WERI-Rb-1 (cell line): ENCODE measurements at regions not wholly inside any gene's neighbourhood (a gene's known extent, or its start where the extent isn't known, plus 50 kb on each side); places are given as distances from the start of the nearest gene placed in this dataset.
A peak's percentile ranks its signal among the peaks of the same experiment; 100 is the strongest.
"Not testable (repeated sequence)": the region's sequence is repeated elsewhere in the genome, so short reads cannot be mapped to it uniquely, and the experiment has no call there.

Experiments
- DNase-seq: peaks from one replicate; pipeline ENCODE4 v3.0.0-alpha.2; 2020
- H3K27ac ChIP-seq: fragments of 250-450 bp; sonication (Bioruptor Pico); 2 replicates; pipeline ENCODE4 v1.5.1; 2020; ENCODE audit warnings: mild to moderate bottlenecking, moderate library complexity
- H3K27me3 ChIP-seq: fragments of 250-450 bp; sonication (Bioruptor Pico); 2 replicates; pipeline ENCODE4 v1.5.1; 2021; ENCODE audit warnings: mild to moderate bottlenecking, low read depth, moderate library complexity; ENCODE audit not compliant: insufficient read depth, severe bottlenecking
- H3K36me3 ChIP-seq: fragments of 250-450 bp; sonication (Bioruptor Pico); 2 replicates; pipeline ENCODE4 v1.5.1; 2020; ENCODE audit warnings: mild to moderate bottlenecking, moderate library complexity
- H3K4me3 ChIP-seq: 2 replicates; pipeline ENCODE4 v1.5.1; 2011; ENCODE audit warnings: low read depth, mild to moderate bottlenecking, control low read depth, low read length
- H3K9me3 ChIP-seq: fragments of 250-450 bp; sonication (Bioruptor Pico); 2 replicates; pipeline ENCODE4 v1.5.1; 2021; ENCODE audit warnings: mild to moderate bottlenecking, moderate library complexity; ENCODE audit not compliant: severe bottlenecking
- TF ChIP-seq, protein P1 (sequence below): IDR thresholded peaks from 2 replicates; pipeline ENCODE4 v1.5.1; 2011; ENCODE audit warnings: low read depth, mild to moderate bottlenecking, control low read depth, inconsistent platforms, low read length

DNA sequence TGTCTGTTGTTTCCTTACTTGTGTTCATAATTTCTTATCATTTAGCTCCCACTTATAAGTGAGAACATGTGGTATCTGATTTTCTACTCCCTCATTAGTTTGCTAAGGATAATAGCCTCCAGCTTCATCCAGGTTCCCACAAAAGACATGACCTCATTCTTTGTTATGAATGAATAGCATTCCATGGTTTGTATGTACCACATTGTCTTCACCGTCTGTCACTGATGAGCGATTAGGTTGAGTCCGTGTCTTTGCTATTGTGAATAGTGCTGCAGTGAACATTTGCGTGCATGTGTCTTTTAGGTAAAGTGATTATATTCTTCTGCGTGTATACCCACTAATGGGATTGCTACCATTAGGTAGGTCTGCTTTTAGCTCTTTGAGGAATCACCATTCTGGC lies 624.3 kb upstream of the EPHA5 start:
- Histone ChIP-seq H3K36me3 (no peaks in the 10 kb centered on the region), H3K9me3 (no peaks in the 10 kb centered on the region), H3K27me3 (no peaks in the 10 kb centered on the region), H3K27ac (no peak overlapping the region), H3K4me3 (no peak overlapping the region)
- no peak for DNase-seq
- TF ChIP-seq, protein P1, sequence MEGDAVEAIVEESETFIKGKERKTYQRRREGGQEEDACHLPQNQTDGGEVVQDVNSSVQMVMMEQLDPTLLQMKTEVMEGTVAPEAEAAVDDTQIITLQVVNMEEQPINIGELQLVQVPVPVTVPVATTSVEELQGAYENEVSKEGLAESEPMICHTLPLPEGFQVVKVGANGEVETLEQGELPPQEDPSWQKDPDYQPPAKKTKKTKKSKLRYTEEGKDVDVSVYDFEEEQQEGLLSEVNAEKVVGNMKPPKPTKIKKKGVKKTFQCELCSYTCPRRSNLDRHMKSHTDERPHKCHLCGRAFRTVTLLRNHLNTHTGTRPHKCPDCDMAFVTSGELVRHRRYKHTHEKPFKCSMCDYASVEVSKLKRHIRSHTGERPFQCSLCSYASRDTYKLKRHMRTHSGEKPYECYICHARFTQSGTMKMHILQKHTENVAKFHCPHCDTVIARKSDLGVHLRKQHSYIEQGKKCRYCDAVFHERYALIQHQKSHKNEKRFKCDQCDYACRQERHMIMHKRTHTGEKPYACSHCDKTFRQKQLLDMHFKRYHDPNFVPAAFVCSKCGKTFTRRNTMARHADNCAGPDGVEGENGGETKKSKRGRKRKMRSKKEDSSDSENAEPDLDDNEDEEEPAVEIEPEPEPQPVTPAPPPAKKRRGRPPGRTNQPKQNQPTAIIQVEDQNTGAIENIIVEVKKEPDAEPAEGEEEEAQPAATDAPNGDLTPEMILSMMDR: no peak

DNA sequence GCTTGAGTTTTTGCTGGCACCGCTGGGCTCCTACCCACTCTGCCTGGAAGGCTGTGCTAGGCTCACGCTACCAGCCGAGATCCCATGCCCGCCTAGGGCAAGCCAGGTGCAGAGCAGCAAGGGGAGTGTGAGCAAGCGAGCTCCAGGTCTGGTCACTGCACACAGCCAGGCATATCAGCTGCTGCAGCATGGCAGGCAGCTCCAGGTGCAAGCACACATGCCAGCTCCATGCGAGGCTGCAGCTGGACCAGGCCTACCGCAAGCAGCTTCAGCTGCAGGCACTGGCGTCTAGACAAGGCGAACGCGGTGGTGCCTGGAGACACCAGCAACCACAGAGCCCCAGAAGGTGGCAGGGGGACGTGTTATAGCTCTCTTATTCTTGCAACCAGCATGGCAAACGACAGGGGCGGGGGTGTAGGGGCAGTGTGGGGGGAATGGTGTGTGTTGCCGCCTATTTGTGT lies 614.7 kb upstream of the EPHA5 start:
- TF ChIP-seq, protein P1: no peak
- H3K4me3 ChIP-seq: no peak overlapping the region
- DNase-seq: no peak
- no peak overlapping the region for H3K27ac ChIP-seq
- H3K9me3 ChIP-seq: no peaks in the 10 kb centered on the region
- H3K36me3 ChIP-seq: no peaks in the 10 kb centered on the region
- H3K27me3 ChIP-seq: no peaks in the 10 kb centered on the region

DNA sequence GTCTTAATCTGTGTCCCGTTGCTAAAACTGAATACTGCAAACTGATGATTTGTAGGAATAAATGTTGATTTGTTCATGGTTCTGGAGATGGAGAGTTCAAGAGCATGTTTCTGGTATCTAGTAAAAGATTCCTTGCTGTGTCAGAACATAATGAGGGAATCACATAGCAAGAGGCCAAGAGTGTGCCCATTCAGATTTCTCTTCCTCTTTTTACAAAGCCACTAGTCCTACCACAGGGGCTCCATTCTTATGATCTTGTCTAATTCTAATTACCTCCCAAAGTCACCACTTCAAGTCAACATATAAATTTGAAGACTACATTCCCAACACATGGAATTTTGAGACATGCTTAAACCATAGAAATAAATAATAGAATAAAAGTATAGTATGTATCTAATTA lies 608.8 kb upstream of the EPHA5 start:
- DNase-seq: no peak
- H3K9me3 ChIP-seq: no peaks in the 10 kb centered on the region
- no peaks in the 10 kb centered on the region for H3K27me3 ChIP-seq
- H3K36me3 ChIP-seq: no peaks in the 10 kb centered on the region
- no peak overlapping the region for H3K4me3 ChIP-seq
- TF ChIP-seq, protein P1: no peak
- H3K27ac ChIP-seq: no peak overlapping the region

DNA sequence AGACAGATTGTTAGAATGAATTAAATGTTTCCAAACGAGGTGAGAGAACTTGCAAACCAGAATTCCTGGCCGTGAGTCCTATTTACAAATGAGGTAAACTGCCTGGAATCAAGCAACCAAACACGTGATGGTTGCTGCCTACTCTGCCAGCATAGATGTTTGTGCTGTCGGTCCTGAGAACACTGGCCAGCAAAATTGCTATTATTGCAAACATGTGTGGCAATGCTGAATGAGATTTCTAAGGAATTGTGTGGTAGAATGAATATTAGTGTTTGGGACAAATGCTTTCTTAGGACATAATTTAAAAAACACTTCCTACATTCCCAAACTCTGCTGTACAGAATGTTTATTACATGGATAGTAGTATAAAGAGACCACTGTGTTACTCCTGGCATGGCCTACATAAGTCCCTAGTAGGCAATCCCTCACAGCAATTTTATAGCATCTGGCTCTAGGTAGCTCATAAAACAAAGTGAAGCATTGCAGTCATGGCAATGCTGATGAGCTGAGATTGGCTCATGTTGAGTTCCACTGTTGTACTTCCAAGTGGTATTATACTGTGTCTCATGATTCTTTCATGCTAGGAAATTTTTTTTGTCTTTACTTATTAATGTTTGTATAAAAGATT lies 605.2 kb upstream of the EPHA5 start:
- Histone ChIP-seq H3K27ac (no peak overlapping the region), H3K36me3 (no peaks in the 10 kb centered on the region), H3K27me3 (no peaks in the 10 kb centered on the region), H3K9me3 (no peaks in the 10 kb centered on the region), H3K4me3 (no peak overlapping the region)
- TF ChIP-seq, protein P1: no peak
- no peak for DNase-seq

DNA sequence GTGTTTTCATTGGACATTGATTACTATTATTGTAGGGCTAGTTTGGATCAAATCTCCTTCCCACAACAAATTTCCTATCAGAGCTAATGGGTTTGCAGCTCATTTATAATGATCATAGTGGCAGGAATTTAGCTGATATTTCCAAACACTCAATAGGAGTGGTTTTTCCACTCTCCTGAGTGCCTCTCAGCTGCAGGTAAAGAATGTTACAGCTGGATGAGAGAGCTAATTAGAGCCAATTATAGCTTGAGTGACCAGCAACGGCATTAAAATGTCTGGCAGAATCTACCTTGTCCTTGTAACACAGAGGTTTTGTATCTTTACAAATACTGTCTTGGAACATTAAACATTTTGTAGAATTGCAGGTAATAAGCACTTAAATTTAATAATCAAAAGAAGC lies 602.8 kb upstream of the EPHA5 start:
- no peaks in the 10 kb centered on the region for H3K27me3 ChIP-seq
- TF ChIP-seq, protein P1: no peak
- no peaks in the 10 kb centered on the region for H3K36me3 ChIP-seq
- H3K9me3 ChIP-seq: no peaks in the 10 kb centered on the region
- H3K27ac ChIP-seq: no peak overlapping the region
- H3K4me3 ChIP-seq: no peak overlapping the region
- DNase-seq: no peak

DNA sequence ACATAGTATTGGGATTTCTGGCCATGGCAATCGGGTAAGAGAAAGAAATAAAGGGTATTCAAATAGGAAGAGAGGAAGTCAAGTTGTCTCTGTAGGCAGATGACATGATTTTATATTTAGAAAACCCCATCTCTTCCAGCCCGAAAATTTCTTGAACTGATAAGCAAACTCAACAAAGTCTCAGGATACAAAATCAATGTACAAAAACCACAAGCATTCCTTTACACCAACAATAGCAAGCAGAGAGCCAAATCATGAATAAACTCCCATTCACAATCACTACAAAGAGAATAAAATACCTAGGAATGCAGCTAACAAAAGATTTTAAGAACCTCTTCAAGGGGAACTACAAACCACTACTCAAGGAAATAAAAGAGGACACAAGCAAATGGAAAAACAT lies 600.1 kb upstream of the EPHA5 start:
- not testable (repeated sequence) for H3K4me3 ChIP-seq, H3K36me3 ChIP-seq, DNase-seq, H3K9me3 ChIP-seq, H3K27me3 ChIP-seq, H3K27ac ChIP-seq

DNA sequence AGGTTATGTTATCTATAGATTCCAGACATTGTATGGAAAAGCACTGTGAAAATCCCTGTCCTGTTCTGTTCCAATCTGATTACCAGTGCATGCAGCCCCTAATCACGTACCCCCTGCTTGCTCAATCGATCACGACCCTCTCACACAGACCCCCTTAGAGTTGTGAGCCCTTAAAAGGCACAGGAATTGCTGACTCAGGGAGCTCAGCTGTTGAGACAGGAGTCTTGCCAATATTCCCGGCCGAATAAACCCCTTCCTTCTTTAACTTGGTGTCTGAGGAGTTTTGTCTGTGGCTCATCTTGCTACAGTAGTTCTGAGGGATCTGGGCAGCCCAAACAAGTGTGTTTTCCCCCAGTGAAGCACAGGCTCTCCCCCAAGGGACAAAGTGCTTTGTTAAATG lies 596.3 kb upstream of the EPHA5 start:
- H3K9me3 ChIP-seq, H3K36me3 ChIP-seq, DNase-seq, H3K4me3 ChIP-seq, H3K27me3 ChIP-seq: not testable (repeated sequence)
- H3K27ac ChIP-seq: peak overlapping the region; percentile 54
